ENCODE measurements at regions not wholly inside any gene's neighbourhood (a gene's known extent, or its start where the extent isn't known, plus 50 kb on each side); places are given as distances from the start of the nearest gene placed in this dataset.
"Not testable (repeated sequence)": the region's sequence is repeated elsewhere in the genome, so short reads cannot be mapped to it uniquely, and the experiment has no call there.

DNA sequence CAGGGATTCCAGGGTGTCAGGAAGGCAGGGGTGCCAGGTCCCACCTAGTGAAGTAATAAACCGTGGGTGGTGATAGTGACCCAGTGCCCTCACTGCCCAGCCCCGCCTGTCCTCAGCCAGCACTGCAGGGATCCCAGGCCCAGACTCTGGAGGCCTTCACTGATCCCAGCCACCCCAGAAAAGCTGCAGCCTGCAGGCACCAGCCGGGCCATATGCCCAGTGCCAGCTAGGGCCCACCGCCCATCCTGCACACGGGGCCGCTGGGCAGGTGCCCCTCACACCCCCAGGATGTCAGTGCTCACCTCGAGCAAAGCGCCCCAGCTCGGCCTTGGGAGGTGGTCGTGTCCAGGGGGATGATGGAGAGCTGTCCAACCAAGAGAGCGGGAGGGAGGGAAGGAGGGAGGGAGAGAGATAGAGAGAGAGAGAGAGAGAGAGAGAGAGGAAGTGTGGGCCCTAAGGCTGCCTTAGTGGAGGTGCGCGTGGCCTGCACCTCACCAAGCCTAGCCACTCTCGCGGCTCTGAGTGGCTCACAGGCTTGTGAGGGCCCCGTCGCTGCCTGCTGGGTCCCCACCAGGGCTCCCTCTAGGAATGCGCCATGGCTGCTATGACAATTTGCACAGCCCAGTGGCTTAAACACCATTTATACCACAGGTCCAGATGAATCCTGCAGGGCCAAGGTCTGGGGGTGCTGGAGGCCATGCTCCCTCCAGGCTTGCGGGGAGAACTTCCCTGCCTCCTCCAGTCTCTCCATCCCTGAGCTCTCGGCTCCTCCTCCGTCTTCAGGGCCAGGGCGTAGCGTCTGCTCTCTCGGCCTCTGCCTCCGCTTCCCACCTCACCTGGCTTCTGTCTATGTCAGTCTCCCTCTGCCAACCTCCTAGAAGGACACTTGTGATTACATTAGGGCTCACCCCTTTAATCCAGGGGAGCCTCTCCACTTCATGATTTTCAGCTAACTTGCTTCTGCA is 401.0 kb downstream of the TMEM121 start:
- DNase-seq = no peak
- TF ChIP-seq, protein P1, sequence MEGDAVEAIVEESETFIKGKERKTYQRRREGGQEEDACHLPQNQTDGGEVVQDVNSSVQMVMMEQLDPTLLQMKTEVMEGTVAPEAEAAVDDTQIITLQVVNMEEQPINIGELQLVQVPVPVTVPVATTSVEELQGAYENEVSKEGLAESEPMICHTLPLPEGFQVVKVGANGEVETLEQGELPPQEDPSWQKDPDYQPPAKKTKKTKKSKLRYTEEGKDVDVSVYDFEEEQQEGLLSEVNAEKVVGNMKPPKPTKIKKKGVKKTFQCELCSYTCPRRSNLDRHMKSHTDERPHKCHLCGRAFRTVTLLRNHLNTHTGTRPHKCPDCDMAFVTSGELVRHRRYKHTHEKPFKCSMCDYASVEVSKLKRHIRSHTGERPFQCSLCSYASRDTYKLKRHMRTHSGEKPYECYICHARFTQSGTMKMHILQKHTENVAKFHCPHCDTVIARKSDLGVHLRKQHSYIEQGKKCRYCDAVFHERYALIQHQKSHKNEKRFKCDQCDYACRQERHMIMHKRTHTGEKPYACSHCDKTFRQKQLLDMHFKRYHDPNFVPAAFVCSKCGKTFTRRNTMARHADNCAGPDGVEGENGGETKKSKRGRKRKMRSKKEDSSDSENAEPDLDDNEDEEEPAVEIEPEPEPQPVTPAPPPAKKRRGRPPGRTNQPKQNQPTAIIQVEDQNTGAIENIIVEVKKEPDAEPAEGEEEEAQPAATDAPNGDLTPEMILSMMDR (IDR thresholded peaks at IDR 0.05; ENCODE audit: borderline replicate concordance) = no peak

GRCh38 chr14:105928171-105929111 is 402.1 kb downstream of the TMEM121 start:
- H3K9me3 ChIP-seq (replicated peaks) = peaks cover 14% of the 10 kb centered on the region
- H3K36me3 ChIP-seq; DNase-seq; H3K27ac ChIP-seq (replicated peaks); H3K4me3 ChIP-seq; intact Hi-C loops (cut with micrococcal nuclease); H3K4me1 ChIP-seq: not testable (repeated sequence)
- peaks cover 50% of the 10 kb centered on the region for H3K27me3 ChIP-seq (ENCODE audit: low read depth)

More for the DNA sequence above, 401.0 kb downstream of the TMEM121 start:
- peaks cover 42% of the 10 kb centered on the region for H3K27me3 ChIP-seq (ENCODE audit: low read depth)
- H3K36me3 ChIP-seq = no peaks in the 10 kb centered on the region
- no peak overlapping the region for H3K4me3 ChIP-seq
- H3K4me1 ChIP-seq = no peaks in the 10 kb centered on the region
- intact Hi-C loops (cut with micrococcal nuclease) = no loop called here
- H3K27ac ChIP-seq (replicated peaks) = no peak overlapping the region
- H3K9me3 ChIP-seq (replicated peaks) = peaks cover 23% of the 10 kb centered on the region

- DNase-seq = no peak
- intact Hi-C loops (cut with micrococcal nuclease) = no loop called here
- TF ChIP-seq, protein P1 (IDR thresholded peaks at IDR 0.05; ENCODE audit: borderline replicate concordance) = no peak
- Histone ChIP-seq H3K4me3 (no peak overlapping the region), H3K9me3 (replicated peaks) (peaks cover 9% of the 10 kb centered on the region), H3K36me3 (no peaks in the 10 kb centered on the region), H3K27me3 (ENCODE audit: low read depth) (peaks cover 60% of the 10 kb centered on the region), H3K4me1 (no peaks in the 10 kb centered on the region), H3K27ac (replicated peaks) (no peak overlapping the region)
Observed at GRCh38 chr14:105929327-105930081, 403.1 kb downstream of the TMEM121 start.

DNA sequence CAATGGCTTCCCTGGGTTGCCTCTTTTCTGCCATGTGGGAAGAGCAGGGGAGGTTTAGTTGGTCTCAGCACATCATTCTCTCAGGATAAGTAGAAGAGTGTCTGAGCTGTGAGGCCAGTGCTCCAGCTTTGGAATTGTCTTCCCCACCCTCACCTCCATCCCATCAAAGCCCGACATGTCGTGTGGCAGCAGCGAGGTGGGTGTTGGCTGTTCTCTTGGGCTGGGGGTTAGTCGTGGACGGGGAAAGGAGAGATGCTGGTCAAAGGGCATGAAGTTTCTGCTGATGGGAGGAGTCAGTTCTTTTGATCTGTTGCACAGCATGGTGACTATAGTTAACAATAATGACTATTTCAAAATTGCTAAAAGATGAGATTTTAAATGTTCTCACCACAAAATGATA is 404.2 kb downstream of the TMEM121 start:
- DNase-seq = no peak
- Histone ChIP-seq H3K4me3 (no peak overlapping the region), H3K4me1 (no peaks in the 10 kb centered on the region), H3K27me3 (ENCODE audit: low read depth) (peaks cover 70% of the 10 kb centered on the region), H3K36me3 (no peaks in the 10 kb centered on the region), H3K27ac (replicated peaks) (no peak overlapping the region), H3K9me3 (replicated peaks) (peaks cover 17% of the 10 kb centered on the region)
- TF ChIP-seq, protein P1 (IDR thresholded peaks at IDR 0.05; ENCODE audit: borderline replicate concordance) = no peak
- intact Hi-C loops (cut with micrococcal nuclease) = no loop called here

DNA sequence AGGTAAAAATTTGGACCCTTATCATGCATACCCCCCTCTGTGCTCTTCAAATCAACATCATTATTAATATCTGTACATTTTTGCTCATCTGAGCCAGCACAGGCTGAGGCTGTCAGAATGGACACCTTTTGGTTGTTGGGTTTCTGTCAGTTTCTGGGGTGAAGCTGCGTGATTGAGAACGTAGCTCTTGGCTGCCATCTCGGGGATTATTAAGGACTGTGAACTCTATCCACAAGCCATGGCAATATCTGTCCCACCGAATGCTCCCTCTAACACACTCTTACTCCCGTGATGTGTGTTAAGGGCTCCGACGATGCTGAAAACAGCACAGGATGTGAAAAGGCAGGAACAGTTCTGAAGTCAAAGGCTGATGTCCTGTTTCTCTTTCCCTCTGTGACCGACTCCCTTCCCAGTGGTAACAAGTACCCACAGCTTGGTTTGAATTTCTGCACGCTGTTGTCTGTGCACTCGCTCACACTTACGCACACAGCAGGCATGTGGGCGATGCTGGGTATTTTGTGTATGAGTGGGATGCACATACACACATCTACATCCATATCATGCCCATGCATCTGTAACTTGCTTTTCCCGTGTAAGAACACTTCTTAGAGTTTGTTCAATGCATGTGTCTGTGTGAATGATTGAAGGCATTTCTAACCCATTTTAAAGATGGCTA is 405.6 kb downstream of the TMEM121 start:
- intact Hi-C loops (cut with micrococcal nuclease) = no loop called here
- Histone ChIP-seq H3K4me3 (no peak overlapping the region), H3K4me1 (no peaks in the 10 kb centered on the region), H3K27me3 (ENCODE audit: low read depth) (peaks cover 72% of the 10 kb centered on the region), H3K9me3 (replicated peaks) (peaks cover 24% of the 10 kb centered on the region), H3K27ac (replicated peaks) (no peak overlapping the region), H3K36me3 (no peaks in the 10 kb centered on the region)
- no peak for DNase-seq
- TF ChIP-seq, protein P1 (IDR thresholded peaks at IDR 0.05; ENCODE audit: borderline replicate concordance) = no peak
